HFF-Myc (cell line): ENCODE measurements at regions not wholly inside any gene's neighbourhood (a gene's known extent, or its start where the extent isn't known, plus 50 kb on each side); places are given as distances from the start of the nearest gene placed in this dataset.

ENCODE experiments used
- DNase-seq: peaks from one replicate; pipeline ENCODE4 v3.0.0-alpha.2; 2011; ENCODE audit warnings: low read depth; ENCODE audit errors: extremely low read depth
- H3K4me3 ChIP-seq: replicated peaks from 2 replicates; pipeline ENCODE4 v1.5.1; 2011; ENCODE audit warnings: low read depth, mild to moderate bottlenecking, control low read depth, low read length
- TF ChIP-seq, protein P1 (sequence below): IDR thresholded peaks from 2 replicates; pipeline ENCODE4 v1.5.1; 2012; ENCODE audit warnings: mild to moderate bottlenecking, low read depth, low read length, control low read depth; ENCODE audit errors: missing control alignments

DNA sequence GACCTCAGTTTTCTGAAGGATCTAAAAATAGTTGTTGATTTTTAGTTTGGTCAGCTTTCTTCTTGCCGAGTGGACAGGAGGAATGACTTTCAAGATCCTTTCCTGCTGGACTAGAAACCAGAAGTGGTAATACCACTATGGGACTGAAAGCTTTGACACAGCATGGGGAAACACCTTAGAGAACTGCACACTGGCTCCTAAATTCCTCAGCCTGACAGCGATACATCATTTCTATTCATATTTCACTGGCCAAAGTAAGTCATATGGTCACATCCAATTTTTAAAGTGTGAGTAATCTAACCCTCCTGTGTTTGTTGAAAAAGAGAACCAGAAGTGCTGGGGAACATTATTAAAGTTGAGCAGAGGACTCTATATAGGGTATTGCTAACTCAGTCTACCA, 244.7 kb upstream of the MMADHC start:
- no peak overlapping the region for H3K4me3 ChIP-seq
- TF ChIP-seq, protein P1, sequence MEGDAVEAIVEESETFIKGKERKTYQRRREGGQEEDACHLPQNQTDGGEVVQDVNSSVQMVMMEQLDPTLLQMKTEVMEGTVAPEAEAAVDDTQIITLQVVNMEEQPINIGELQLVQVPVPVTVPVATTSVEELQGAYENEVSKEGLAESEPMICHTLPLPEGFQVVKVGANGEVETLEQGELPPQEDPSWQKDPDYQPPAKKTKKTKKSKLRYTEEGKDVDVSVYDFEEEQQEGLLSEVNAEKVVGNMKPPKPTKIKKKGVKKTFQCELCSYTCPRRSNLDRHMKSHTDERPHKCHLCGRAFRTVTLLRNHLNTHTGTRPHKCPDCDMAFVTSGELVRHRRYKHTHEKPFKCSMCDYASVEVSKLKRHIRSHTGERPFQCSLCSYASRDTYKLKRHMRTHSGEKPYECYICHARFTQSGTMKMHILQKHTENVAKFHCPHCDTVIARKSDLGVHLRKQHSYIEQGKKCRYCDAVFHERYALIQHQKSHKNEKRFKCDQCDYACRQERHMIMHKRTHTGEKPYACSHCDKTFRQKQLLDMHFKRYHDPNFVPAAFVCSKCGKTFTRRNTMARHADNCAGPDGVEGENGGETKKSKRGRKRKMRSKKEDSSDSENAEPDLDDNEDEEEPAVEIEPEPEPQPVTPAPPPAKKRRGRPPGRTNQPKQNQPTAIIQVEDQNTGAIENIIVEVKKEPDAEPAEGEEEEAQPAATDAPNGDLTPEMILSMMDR = no peak
- no peak for DNase-seq

DNA sequence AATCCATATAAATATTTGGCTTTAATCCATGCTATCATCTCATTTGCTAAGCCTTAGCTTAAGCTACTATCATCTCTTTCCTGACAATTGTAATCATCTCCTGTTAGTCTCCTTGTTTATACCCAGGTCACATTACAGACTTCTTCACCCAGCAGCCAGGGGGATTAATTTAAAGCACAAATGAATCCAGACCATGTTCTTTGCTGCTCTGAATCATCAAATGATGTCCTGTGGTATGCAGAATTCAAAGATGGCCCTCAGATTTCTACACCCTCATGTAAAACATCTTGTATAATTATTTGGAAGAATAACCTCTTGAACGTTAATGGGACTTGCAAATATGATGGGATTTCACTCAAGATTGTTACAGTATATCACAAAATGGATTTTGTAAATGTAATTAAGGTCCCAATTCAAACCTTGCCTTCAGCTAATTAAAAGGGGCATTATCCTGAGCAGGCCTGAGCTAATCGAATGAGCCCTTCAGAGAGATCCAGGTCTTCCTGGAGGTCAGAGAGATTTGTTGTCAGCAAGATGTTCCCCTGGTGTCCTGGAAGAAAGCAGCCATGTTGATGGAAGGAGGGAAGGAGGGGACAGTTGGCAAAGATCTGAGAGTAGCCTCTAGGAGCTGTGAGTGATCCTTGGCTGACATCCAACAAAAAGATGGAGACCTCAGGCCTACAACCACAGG, 241.1 kb upstream of the MMADHC start:
- TF ChIP-seq, protein P1 = no peak
- no peak for DNase-seq
- H3K4me3 ChIP-seq = no peak overlapping the region

DNA sequence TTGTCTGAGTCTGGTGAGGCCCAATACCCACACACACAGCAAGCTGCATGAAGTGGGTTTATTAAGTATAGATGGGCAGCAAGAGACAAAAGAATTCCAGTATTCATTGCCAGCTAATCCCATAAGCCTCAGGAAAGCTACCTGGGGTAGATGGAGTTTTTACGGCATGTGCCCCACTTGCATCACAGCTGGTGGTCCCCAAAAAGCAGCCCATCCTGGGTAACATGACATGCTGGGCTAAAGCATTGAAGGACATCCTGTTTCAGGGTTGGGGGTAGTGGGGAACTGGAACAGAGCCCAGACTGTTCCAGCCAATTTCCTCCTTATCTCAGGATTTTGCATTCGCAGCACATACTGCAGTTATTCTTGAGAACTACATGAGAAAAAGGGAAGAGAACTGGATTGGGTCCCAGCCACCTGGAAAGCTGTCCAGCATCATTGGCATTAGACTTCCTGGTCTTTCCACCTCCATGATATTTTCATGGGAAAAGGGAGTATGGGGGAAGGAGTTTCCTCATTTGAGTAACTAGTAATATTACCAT, 240.1 kb upstream of the MMADHC start:
- H3K4me3 ChIP-seq = no peak overlapping the region
- TF ChIP-seq, protein P1 = no peak
- no peak for DNase-seq

DNA sequence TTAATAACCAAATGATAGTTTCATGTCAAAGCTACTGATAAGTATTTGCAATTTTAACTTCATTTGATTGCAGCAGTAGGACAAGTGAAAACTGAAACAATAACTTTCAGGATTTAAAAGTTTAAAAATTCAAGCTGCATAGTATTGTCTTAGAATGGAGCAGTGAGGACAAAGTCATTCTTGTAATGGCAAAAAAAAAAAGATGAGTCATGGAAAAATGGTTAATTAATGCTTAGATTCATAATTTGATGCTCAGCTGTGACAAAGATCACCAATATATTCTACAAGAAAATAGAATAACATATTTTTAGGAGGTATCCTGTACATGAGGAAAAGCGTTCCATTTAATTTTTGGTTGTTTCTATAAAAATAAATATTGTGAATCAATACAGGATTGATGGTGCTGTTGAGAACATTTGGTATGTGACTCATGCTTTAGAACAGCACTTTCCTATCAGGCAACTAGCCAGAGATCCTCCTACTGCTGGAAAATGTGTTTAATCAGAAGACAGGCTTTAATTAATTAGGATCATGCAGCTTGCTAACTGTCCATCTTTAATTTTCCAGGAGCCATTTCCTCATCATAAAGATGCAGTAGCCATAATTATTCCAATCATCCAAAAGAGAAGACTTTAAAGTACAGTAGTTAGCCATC, 239.0 kb upstream of the MMADHC start:
- no peak for DNase-seq
- TF ChIP-seq, protein P1 = no peak
- no peak overlapping the region for H3K4me3 ChIP-seq

DNA sequence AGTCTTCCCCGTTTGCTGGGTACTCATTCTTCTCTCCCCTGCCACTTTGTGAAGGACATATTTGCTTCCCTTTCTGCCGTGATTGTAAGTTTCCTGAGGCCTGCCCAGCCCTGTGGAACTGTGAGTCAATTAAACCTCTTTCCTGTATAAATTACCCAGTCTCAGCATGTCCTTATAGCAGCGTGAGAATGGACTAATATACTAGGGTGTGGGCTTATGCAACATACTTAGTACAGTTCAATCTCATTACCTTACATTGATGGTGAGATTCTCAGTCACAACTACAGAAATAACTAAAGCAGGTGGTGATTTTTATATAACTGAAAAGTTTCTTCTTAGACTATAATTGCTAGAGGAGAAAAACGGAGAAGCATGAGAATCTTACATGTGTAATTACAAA, 237.9 kb upstream of the MMADHC start:
- DNase-seq = no peak
- H3K4me3 ChIP-seq = no peak overlapping the region
- TF ChIP-seq, protein P1 = no peak

DNA sequence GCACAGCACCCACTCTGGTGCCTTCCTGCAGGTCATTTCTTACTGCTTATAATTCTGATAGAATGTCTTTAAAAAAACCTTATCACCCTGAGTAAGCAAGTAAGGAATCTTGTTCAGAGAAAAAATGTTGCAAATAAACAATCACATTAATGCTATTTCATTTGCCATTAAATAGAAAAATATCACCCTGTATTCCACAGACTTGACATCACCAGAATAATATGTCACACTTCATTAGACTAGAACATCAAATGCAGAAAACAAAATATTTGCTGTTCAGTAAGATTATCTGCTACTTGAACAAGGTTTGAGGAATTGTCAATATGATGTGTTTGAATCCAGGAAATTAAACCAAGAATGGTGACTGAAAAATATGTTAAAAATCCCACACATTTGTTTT, 236.6 kb upstream of the MMADHC start:
- no peak overlapping the region for H3K4me3 ChIP-seq
- TF ChIP-seq, protein P1 = no peak
- DNase-seq = no peak
